ENCODE measurements at regions not wholly inside any gene's neighbourhood (a gene's known extent, or its start where the extent isn't known, plus 50 kb on each side); places are given as distances from the start of the nearest gene placed in this dataset.

GRCh38 chr12:47343684-47344567 is 264.2 kb upstream of the AMIGO2 start:
- TF ChIP-seq POLR2A (IDR thresholded peaks at IDR 0.05; ENCODE audit: extremely low read depth, insufficient read length) (no peak), CTCF (IDR thresholded peaks at IDR 0.05; ENCODE audit: low read depth, low read length) (no peak), MYC (IDR thresholded peaks at IDR 0.05; ENCODE audit: low read depth, low read length) (no peak)

Measured in NB4 (cell line).